H1 (cell line): ENCODE measurements at regions not wholly inside any gene's neighbourhood (a gene's known extent, or its start where the extent isn't known, plus 50 kb on each side); places are given as distances from the start of the nearest gene placed in this dataset.

Experiments
- CEBPB ChIP-seq: IDR thresholded peaks from 2 replicates; pipeline ENCODE4 v1.6.1; 2012; ENCODE audit warnings: low read depth, low read length
- CHD2 ChIP-seq: IDR thresholded peaks from 2 replicates; pipeline ENCODE4 v1.6.1; 2012; ENCODE audit warnings: low read length, improper control_type of control experiment
- CTCF ChIP-seq, 3 experiments: IDR thresholded peaks; 1 replicate in 2 of 3; 2 replicates in 1 of 3; pipeline versions ENCODE4 v1.5.1 to v1.6.1; 2011; ENCODE audit warnings: low read length in 3 of 3, mild to moderate bottlenecking in 3 of 3, inconsistent platforms in 2 of 3, low read depth in 1 of 3, moderate library complexity in 1 of 3; ENCODE audit not compliant: insufficient read depth in 1 of 3; ENCODE audit errors: control extremely low read depth in 1 of 3
- GTF2F1 ChIP-seq: IDR thresholded peaks from 2 replicates; pipeline ENCODE4 v1.6.1; 2012; ENCODE audit warnings: low read depth, low read length, improper control_type of control experiment, borderline replicate concordance
- POLR2A ChIP-seq, 2 experiments: IDR thresholded peaks; 1 replicate in 1 of 2; 2 replicates in 1 of 2; pipeline ENCODE4 v1.6.1; 2011; ENCODE audit warnings: low read depth in 2 of 2, low read length in 2 of 2, mild to moderate bottlenecking in 2 of 2; ENCODE audit errors: control extremely low read depth in 1 of 2
- POLR2AphosphoS5 ChIP-seq: IDR thresholded peaks from 2 replicates; pipeline ENCODE4 v1.6.1; 2011; ENCODE audit warnings: low read depth, low read length
- TAF1 ChIP-seq: IDR thresholded peaks from 2 replicates; pipeline ENCODE4 v1.6.1; 2011; ENCODE audit warnings: mild to moderate bottlenecking, low read depth, low read length
- YY1 ChIP-seq: IDR thresholded peaks from 2 replicates; pipeline ENCODE4 v1.6.1; 2011; ENCODE audit warnings: low read depth, mild to moderate bottlenecking, low read length

GRCh38 chr15:85298941-85299340 is 81.5 kb upstream of the AKAP13 start:
- TF ChIP-seq POLR2AphosphoS5: no peak
- TF ChIP-seq GTF2F1: no peak
- no peak for TF ChIP-seq CTCF (IDR thresholded peaks at IDR 0.05; ENCODE audit: control extremely low read depth in 1 of 3, insufficient read depth in 1 of 3, low read depth in 1 of 3, low read length in 3 of 3)
- TF ChIP-seq CHD2: no peak
- TF ChIP-seq TAF1: no peak
- no peak for TF ChIP-seq YY1
- no peak for TF ChIP-seq POLR2A (IDR thresholded peaks at IDR 0.05; ENCODE audit: control extremely low read depth in 1 of 2, low read depth in 2 of 2, low read length in 2 of 2)
- TF ChIP-seq CEBPB: no peak
